Stimulated activated CD4-positive, alpha-beta T cell treated with anti-CD3 and anti-CD28 coated beads, Interleukin-15, amount 100 ng/mL, for 48 hours (primary cell): ENCODE measurements at regions not wholly inside any gene's neighbourhood (a gene's known extent, or its start where the extent isn't known, plus 50 kb on each side); places are given as distances from the start of the nearest gene placed in this dataset.

Experiments
- DNase-seq, 2 donors: peaks; one replicate each; pipeline ENCODE4 v3.0.0-alpha.2; 2020; ENCODE audit warnings: low read depth in 2 of 2

DNA sequence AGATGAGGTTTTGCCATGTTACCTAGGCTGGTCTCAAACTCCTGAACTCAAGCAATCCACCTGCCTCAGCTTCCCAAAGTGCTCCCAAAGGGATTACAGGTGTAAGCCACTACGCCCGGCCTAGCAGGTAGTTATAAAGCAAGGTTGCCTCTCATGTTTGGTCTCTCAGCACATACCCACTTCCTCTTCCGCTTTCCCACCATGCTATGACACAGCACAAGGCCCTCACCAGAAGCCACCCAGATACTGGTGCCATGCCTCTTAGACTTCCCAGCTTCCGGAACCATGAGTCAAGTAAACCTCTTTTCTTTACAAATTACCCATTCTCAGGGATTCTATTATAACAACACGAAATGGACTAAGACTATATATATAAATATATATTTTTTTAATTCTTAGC lies 143.6 kb downstream of the COPRS start:
- no peak for DNase-seq

DNA sequence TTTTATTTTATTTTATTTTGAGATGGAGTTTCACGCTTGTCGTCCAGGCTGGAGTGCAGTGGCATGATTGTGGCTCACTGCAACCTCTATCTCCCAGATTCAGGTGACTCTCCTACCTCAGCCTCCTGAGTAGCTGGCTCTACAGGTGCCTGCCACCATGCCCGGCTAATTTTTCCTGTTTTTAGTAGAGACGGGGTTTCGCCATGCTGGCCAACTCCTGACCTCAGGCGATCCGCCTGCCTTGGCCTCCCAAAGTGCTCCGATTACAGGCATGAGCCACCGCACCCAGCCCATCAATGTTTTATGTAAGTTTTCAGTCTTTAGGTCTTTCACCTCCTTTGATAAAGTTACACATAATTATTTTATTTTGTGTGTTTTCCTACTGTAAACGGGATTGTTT lies 154.6 kb downstream of the COPRS start:
- no peak for DNase-seq

DNA sequence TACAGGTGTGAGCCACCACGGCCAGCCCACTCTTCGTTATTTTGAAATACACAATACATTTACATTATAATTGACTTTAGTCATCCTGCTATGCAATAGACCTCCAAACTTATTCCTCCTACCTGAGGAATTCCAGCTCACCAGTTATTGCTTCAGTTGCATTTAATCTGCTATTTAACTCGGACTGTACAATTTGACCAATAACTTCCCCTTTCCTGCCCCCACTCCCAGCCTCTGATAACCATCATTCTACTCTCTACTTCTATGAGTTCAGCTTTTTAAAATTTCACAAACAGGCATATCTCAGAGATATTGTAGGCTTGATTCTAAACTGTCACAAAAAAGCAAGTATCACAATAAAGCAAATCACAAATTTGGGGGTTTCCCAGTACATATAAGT lies 157.0 kb downstream of the COPRS start:
- DNase-seq = no peak

DNA sequence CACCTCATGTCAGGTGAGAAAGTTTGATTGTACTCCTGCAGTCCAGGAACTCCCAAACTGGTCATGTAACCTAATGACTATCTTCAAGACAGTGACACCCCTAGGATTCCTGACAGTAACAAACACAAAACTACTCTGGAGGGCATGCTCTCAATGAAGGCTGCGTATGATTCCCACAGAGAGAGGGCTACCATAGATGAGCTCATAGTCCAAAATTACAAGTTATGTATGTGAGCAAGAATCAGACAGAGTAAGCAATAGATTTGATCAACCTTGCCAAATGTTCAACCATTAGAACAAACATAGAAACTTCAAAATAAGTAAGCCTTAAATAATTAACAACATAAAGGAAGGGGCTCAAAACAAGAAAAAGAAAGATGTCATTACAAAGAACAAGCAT lies 158.1 kb downstream of the COPRS start:
- DNase-seq = no peak

DNA sequence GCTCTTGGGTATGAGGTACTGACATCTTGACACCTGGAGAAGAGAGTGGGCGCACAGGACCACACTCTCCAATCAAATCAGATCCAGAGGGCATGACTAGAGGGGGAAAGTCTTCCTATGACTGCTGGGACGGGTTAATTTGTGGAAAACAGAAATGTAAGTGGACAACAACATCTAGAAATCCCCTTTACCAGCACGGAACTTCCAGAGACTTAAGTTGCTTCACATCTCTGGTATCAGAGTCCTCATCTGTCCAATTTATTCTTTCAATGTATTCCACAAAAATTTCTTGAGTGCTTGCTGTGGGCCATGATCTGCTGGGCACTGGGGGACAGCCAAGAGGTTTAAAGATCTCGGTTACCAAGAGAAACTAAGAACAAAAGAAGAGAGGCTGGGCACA lies 159.2 kb downstream of the COPRS start:
- DNase-seq = no peak

DNA sequence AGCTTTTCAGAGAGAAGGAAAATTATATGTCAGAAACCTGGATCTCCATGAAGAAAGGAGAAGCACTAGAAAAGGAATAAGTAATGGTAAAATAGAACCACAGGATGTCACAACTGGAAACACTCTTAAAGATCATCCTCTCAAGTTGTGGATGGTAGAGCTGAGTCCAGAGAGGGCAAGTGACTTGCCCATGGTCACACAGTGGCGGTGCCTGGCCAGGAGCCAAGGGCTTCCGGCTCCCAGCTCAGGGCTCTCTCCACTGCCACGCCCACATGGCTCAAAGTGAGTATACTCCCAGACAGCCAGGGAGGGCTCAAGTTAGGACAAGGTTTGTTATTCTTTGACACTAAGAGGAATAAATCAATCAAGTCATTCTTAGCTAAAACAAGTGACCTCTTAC lies 159.8 kb downstream of the COPRS start:
- DNase-seq = no peak

DNA sequence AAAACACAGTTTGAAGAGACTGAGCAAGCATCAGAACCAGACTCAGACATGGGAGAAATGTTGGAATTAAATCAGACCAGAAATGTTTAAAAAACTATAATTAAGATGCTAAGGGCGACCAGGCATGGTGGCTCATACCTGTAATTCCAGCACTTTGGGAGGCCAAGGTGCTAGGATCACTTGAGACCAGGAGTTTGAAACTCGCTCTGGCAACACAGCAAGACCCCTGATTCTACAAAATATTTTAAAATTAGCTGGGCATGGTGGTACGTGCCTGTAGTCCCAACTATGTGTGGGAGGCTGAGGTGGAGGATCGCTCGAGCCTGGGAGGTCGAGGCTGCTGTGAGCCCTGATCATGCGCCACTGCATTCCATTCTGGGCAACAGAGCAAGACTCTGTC lies 160.3 kb downstream of the COPRS start:
- no peak for DNase-seq

DNA sequence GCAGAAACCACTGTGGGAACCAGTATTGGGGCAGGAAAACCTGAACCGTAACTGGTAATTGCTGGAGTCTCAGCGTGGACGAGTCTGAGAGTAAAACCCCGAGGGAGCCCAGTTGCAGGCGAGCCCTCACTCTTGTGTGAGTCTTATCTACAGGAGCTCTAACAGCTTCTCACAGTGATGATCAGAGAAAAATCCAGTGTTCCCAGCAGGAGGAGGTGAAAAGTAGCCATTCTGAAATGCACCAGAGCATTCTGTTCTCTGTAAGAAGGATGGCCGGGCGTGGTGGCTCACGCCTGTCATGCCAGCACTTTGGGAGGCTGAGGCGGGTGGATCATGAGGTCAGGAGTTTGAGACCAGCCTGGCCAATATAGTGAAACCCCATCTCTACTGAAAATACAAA lies 161.2 kb downstream of the COPRS start:
- no peak for DNase-seq

DNA sequence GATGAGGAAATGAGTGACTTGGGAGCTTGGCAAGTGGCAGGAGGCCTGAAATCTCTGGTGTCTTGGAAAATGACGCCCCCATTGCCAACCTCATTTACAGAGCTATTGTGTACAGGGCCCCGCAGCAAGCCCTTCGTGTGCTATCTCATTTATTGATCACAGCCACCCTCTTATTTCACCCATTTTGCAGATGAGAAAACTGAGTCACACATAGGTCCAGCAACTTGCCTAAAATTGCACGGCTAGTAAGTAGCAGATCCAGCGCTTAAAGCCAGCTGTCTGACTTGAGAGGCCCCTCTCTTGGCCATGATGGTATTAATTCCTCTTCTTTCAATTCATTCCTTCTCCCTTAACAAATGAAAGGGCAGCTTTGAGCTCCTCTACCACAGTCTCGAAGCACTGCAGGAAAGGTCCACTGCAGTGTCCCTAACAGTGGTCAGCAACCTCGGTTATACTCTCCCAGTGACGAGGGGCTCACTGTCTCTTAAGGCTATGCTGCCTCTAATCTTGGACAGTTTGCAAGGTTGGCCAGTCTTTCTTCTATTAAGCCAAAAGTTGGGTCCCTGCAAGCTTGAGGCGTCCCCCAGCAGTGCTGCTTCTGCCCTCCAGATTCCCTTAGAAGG lies 162.2 kb downstream of the COPRS start:
- DNase-seq = no peak

DNA sequence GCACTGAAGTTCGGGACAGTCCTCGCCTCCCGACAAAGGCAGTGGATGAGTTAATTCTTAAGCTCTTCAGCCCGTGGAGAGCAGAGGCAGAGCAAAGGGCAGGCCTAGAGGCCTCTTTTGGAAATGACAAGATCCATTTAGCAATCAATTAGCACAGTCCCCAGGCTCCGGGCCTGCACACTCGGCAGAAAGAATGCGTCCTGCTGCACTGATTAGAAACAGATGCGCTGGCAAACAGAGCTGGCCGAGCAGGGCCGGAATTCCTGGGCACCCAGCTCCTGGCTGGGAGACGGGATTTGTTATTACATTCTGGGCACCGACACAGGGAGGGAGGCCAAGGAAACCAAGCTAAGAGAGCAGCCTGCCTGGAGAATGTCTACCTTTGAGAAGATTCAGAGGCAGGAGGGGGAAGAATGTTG lies 162.9 kb downstream of the COPRS start:
- DNase-seq = no peak

DNA sequence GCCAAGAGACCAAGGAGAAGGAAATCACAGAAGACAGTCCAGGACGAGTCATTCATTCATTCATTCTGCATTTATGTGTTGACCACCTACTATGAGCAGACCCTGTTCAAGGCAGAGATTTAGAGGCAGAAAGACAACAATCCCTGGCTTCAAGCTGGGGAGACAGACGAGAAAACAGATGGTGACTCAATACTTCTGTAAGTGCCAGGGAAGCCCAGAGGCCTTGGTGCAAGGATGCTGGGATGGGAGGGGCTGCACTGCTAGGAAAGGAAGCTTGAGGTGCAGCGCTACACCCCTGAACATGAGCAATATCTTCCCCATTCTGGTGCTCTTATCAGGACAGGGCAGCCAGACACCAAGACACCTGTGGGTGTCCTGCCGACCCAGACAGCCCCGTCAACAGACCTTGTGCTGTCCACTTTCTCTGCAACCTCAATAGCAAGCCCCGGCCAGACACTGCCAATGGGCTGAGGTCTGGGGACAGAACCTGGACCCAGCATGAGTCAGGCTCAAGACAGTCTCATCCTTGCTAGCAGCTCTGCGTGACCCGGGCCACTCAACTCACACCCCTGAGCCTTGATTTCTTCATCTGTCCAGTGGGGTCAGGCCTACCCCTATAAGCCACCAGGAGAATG lies 163.5 kb downstream of the COPRS start:
- no peak for DNase-seq

DNA sequence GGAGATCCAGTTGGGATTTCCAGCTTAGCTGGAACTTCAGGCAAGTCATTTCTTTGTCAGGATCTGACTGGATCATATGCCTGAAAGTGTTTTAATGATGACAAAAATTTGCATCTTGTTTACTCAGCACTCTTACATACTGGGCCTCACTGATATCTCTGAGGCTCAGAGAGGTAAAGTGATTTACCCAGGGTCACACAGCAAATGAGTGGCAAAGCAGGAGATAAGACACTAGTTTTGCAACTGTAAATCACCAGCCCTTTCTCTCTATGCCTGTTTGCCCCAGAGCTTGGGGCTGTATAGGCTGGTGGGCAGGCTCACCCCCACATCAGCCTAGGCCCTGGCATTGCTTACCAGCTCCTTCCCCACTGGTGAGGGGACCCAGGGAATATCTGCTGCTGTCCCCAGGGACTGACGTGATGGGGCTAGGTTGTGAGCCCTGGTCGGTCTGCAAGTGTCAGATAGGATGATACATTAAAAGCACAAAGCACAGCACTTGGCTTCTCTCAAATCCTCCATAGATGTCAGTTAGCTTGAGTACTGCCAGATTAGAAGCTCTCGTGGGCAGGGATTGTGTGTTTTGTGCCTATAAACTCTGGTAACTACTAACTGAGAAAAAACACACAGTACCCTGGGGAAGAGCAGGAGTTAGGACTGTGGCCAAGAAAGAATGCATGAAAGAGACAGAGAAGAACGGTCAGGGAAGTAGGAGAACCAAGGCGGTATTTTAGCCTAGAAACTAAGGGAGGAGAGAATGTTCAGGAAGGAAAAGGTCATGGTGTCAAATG lies 165.4 kb downstream of the COPRS start:
- no peak for DNase-seq

DNA sequence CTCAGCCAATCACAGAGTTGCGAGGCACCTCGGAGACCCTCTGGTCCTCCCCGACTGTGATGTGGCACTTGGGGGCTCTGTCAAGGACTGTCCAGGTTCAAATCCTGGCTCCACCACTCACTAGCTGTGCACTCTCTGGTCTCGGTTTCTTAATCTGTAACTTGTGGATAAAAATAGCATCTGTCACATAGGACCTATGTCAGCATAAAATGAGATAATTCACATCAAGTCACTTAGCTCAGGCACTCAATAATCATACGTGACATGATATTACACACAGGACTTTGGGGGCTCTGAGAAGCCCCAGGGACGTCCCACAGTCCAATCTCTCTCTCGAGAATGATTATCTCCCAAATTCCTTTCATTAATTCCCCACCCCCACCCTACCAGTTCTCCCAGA lies 166.4 kb downstream of the COPRS start:
- DNase-seq = no peak

DNA sequence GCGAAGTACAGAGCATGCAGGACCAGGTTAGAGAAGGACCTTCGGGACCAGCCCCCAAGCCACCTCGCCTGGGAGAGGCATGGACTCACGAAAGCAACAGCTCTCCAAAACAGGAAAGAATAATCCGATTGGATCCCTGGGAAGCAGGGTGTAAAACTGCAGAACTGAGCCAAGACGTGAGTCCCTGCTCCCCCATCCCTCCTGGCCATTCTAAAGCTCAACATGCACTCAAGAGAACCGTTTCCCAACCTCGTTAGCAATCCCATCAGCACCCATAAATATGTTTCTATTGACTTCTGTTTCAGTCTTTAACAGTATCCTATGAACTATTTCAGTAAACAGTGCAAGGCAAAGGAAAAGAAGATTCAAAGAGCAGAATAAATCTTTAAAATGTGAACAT lies 167.0 kb downstream of the COPRS start:
- DNase-seq = no peak

DNA sequence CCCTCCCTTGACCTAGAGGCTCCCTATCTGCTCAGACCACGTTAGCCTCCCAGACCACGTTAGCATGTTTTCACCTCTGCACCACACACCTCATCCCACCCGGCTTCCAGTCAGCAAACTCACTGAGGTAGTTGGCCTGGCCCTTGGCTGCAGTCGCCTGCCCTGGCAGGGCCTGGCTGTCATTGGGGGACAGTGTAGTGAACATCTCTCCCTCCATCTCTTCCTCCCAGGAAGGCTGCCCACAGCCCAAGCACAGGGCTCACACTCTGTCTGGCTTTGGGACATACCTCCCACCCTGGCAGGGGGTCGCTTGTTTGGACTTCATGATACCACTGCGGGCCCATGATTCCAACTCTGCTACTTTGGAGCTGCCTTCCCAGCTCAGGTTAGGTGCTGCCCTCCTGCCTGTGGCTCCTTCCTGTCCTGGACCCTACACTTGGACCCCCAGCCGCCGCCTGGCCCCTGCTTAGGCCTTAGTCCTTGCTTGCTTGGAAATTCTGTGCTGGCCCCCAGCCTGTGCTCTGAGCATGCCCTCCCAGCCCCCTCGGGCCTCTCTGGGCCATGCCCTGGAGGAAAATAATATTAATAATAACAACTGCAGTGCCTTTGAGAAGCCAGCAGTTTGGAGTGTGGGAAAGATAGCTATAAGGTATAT lies 167.7 kb downstream of the COPRS start:
- no peak for DNase-seq

DNA sequence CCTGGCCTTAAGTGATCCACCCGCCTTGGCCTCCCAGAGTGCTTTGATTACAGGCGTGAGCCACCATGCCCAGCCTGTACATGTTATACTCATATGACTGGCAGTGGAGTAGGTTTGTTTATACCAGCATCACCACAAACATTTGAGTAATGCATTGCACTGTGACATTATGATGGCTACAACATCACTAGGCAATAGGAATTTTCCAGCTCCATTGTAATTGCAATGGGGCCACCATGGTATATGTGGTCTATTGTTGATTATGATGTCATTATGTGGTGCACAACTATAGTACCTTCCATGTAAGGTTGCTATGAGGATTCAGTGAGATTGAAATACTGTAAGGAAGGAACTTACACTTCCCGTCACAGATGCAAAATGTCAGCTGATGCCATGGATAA lies 168.9 kb downstream of the COPRS start:
- no peak for DNase-seq

DNA sequence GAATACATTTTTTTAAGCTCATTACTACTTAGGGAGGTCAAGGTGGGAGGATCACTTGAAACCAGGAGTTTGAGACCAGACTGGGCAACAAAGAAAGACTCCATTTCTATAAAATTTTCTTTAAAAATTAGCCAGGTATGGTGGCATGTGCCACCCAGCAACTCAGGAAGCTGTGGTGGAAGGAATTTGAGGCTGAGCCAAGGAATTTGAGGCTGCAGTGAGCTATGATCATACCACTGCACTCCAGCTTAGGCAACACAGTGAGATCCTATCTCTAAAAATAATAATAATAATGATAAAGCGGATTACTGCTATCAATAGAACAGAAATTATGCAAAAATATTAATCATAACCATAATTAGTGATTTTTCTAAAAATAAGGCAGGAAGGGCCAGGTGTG lies 170.3 kb downstream of the COPRS start:
- DNase-seq = no peak

DNA sequence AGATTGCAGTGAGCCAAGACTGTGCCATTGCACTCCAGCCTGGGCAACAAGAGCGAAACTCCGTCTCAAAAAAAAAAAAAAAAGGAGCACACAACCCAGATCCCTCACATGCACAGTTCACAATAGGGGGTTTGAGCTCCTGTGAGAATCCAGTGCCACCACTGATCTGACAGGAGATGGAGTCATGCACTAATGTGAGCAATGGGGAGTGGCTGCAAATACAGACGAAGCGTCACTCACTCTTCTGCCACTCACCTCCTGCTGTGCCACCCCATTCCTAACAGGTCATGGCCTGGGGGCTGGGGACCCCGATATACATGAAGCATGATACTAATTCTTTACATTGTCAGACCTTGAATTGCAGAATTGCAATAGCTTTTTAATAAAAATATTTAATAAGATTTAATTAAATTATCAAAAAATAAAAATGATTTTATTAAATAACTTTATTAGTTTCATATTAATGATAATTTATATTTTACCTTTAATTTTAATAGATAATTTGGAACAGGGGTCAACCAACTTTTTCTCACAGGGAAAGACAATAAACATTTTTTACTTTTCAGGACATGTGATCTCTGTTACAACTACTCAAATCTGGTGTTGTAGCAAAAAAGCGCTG lies 171.4 kb downstream of the COPRS start:
- no peak for DNase-seq

DNA sequence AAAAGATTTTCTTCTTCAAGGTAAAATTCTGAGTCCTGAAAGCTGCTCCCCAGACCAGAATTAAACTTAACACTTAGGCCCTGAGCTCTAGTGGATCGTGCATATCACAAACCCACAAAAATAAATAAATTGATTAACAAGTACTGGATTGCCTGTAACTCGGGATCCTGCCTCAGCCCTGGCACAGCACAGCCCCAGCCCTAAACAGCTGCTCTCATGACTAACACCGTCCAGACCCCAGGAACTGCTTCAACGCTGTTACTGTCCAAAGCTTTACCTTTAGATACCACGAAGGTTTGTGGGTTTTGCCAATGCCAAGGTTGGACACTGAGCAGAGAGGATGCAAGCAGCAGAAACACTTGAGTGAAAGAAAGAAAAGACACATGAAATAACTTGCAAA lies 172.5 kb downstream of the COPRS start:
- no peak for DNase-seq

DNA sequence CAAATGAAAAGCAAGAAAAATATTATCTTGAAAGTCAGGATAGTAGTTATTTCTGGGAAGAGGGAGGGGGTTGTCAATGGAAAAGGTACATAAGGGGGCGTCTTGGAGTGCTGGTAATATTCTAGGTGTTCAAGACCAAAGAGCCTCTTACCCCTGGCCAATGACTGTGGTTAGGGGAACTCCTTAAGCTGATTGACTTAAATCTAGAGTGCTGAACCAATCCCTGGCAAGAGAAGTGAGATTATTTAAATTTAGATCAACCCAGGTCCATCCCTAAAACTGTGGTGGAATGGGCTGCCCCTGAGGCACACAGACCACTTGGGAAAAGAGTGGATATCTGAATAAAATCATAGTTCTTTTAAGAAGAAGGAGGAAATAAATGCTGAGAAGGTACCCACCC lies 174.1 kb downstream of the COPRS start:
- no peak for DNase-seq

DNA sequence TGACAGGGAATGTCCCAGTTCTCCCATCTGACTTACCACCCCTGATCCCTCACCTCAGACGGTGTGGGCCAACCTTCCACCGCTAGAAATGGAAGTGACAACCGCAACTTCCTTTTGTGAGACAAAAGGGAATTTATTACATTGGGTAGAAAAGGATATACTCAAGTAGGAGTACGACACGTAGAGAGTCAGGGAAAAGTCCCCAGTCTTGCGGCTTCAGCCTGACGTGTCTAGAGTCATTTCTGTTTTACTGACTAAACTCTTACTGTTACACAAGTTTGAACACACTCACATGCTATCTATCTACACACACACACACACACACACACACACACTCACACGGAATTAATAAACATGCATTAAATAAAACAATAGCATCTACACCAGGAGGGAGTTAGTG lies 178.9 kb downstream of the COPRS start:
- peak; percentile 37 to 44 for DNase-seq

DNA sequence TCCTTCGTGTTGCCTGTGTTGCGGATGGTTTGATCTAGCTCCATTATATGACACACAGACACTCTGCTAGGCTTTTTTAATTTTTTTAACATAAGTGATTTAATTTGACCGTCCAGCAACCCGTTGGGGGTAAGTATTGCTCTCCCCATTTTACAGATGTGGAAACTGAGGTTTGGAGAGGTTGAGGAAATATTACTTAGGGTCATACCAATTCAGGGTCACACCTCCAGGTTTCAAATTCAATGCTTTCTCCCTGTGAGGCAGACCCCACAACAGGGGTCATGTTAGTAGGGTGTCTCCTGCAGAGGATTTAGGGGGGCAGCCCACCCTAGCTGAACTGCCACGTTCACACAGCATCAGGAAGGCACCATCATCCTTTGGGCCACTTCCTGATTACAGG lies 179.4 kb downstream of the COPRS start:
- no peak for DNase-seq
